Loucy (cell line): ENCODE measurements at regions not wholly inside any gene's neighbourhood (a gene's known extent, or its start where the extent isn't known, plus 50 kb on each side); places are given as distances from the start of the nearest gene placed in this dataset.

Experiments used
- H2AFZ ChIP-seq: fragments of 200-600 bp; sonication (generic); 2 replicates; pipeline ENCODE4 v1.6.0; 2016; ENCODE audit warnings: antibody characterized with exemption, mild to moderate bottlenecking, low read length, moderate library complexity
- H3F3A ChIP-seq: fragments of 200-600 bp; 2 replicates; pipeline ENCODE4 v1.6.0; 2016; ENCODE audit warnings: antibody characterized with exemption, low read depth, mild to moderate bottlenecking
- H3K27me3 ChIP-seq: fragments of 200-600 bp; sonication (generic); 2 replicates; pipeline ENCODE4 v1.6.1; 2014; ENCODE audit warnings: low read length, mild to moderate bottlenecking; ENCODE audit not compliant: insufficient read depth, poor library complexity, severe bottlenecking
- H3K36me3 ChIP-seq: fragments of 200-600 bp; sonication (generic); 2 replicates; pipeline ENCODE4 v1.6.1; 2016; ENCODE audit warnings: low read length; ENCODE audit not compliant: insufficient read depth
- H3K4me1 ChIP-seq: fragments of 200-600 bp; sonication (generic); 2 replicates; pipeline ENCODE4 v1.5.1; 2014; ENCODE audit warnings: low read length, mild to moderate bottlenecking; ENCODE audit not compliant: insufficient read depth, poor library complexity, severe bottlenecking
- H3K4me2 ChIP-seq: fragments of 200-600 bp; sonication (generic); 2 replicates; pipeline ENCODE4 v1.6.0; 2014; ENCODE audit warnings: antibody characterized with exemption, low read length, low read depth, mild to moderate bottlenecking; ENCODE audit not compliant: poor library complexity, severe bottlenecking
- H3K4me3 ChIP-seq: fragments of 200-600 bp; sonication (generic); 2 replicates; pipeline ENCODE4 v1.5.1; 2014; ENCODE audit warnings: low read length, mild to moderate bottlenecking, mixed read lengths; ENCODE audit not compliant: poor library complexity, severe bottlenecking
- H3K79me2 ChIP-seq: fragments of 200-600 bp; sonication (generic); 2 replicates; pipeline ENCODE4 v1.6.1; 2014; ENCODE audit warnings: low read length; ENCODE audit not compliant: insufficient read depth
- H3K9ac ChIP-seq: fragments of 200-600 bp; sonication (generic); 2 replicates; pipeline ENCODE4 v1.6.0; 2014; ENCODE audit warnings: mild to moderate bottlenecking, low read depth, low read length, moderate library complexity; ENCODE audit not compliant: poor library complexity, severe bottlenecking
- H3K9me2 ChIP-seq: fragments of 200-600 bp; sonication (generic); replicated peaks from 2 replicates; pipeline ENCODE4 v1.6.1; 2016; ENCODE audit warnings: low read depth, low read length, mixed read lengths
- H3K9me3 ChIP-seq: fragments of 200-600 bp; sonication (generic); 2 replicates; pipeline ENCODE4 v1.6.1; 2014; ENCODE audit warnings: mild to moderate bottlenecking, antibody characterized with exemption, low read length, low read depth; ENCODE audit not compliant: insufficient read depth
- H4K20me1 ChIP-seq: fragments of 200-600 bp; sonication (generic); 2 replicates; pipeline ENCODE4 v1.6.0; 2014; ENCODE audit warnings: antibody characterized with exemption, low read length, mild to moderate bottlenecking; ENCODE audit not compliant: insufficient read depth, poor library complexity, severe bottlenecking
- EZH2phosphoT487 ChIP-seq: fragments of 200-600 bp; IDR thresholded peaks from 2 replicates; pipeline ENCODE4 v1.6.1; 2018; ENCODE audit warnings: antibody characterized with exemption, mild to moderate bottlenecking, moderate library complexity, borderline replicate concordance
- TF ChIP-seq, protein P1 (sequence below): fragments of 200-600 bp; sonication (generic); conservative IDR thresholded peaks from 2 replicates; pipeline ENCODE4 v1.5.1; 2014; ENCODE audit warnings: mild to moderate bottlenecking, antibody characterized with exemption, low read length

DNA sequence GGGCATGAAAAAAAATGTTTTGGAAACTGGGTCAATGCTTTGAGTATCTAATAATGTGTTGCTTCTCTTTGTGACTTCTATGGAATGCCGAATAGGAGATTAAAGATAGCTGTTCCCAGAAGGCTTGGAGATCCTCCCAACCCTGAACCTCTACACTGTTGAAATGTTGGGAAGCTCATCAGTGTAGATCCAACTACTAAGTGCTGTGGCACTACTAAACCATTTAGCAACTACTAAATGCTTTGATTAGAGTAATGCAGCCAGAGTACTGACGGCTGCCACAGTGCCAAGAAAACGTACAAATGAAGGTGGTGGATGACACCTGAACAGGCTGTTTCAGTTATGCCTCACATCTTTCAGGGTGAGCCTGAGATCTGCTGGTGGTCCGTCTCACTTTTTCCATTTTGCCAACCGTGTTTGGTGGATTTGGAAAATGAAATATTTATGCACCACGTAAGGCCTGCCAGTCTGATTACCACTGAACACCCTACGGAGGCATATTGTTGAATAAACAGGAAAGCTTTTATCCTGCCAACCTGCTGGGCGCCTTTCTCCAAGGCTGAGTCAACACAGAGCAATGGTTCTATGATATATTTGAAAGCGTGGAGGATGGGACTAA, 938.0 kb upstream of the FLRT2 start:
- H2AFZ ChIP-seq, result no peak overlapping the region

DNA sequence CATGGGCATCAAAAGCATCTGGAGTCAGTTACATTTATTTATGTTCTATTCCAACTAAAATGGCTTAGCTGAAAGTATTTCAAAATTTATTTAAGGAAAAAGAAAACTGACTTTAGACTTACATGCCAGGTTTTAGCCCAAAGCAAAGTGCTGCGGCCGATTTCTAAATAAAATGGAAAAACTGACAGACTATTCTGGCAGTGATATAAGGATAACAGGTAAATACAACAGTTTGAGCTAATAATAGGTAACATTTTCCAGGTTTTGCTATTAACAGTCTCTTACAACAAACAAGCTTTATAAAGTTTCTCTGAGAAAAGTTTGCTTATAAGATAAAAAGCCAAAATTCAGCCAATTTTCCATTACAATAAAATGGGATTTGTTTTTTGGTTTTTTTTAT, 937.2 kb upstream of the FLRT2 start:
- Histone ChIP-seq H3K4me2 (no peak overlapping the region), H3K36me3 (no peaks in the 10 kb centered on the region), H3K27me3 (no peaks in the 10 kb centered on the region), H3K9ac (no peak overlapping the region), H3K4me3 (no peak overlapping the region), H3K9me2 (no peaks in the 10 kb centered on the region), H3K4me1 (no peaks in the 10 kb centered on the region), H4K20me1 (no peaks in the 10 kb centered on the region), H3K9me3 (no peaks in the 10 kb centered on the region; the same call in 1 of the 2 replicates), H2AFZ (no peak overlapping the region), H3K79me2 (no peaks in the 10 kb centered on the region), H3F3A (no peaks in the 10 kb centered on the region)
- TF ChIP-seq, protein P1, sequence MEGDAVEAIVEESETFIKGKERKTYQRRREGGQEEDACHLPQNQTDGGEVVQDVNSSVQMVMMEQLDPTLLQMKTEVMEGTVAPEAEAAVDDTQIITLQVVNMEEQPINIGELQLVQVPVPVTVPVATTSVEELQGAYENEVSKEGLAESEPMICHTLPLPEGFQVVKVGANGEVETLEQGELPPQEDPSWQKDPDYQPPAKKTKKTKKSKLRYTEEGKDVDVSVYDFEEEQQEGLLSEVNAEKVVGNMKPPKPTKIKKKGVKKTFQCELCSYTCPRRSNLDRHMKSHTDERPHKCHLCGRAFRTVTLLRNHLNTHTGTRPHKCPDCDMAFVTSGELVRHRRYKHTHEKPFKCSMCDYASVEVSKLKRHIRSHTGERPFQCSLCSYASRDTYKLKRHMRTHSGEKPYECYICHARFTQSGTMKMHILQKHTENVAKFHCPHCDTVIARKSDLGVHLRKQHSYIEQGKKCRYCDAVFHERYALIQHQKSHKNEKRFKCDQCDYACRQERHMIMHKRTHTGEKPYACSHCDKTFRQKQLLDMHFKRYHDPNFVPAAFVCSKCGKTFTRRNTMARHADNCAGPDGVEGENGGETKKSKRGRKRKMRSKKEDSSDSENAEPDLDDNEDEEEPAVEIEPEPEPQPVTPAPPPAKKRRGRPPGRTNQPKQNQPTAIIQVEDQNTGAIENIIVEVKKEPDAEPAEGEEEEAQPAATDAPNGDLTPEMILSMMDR, result no peak
- TF ChIP-seq EZH2phosphoT487, result no peak

More for the DNA sequence above, 938.0 kb upstream of the FLRT2 start:
- TF ChIP-seq, protein P1, result no peak
- TF ChIP-seq EZH2phosphoT487, result no peak
- no peaks in the 10 kb centered on the region for H3K27me3 ChIP-seq
- no peaks in the 10 kb centered on the region for H3K9me2 ChIP-seq
- no peak overlapping the region for H3K4me2 ChIP-seq
- H3K4me1 ChIP-seq, result no peaks in the 10 kb centered on the region
- no peaks in the 10 kb centered on the region for H3K36me3 ChIP-seq
- no peak overlapping the region for H3K4me3 ChIP-seq
- H3K9me3 ChIP-seq, result no peaks in the 10 kb centered on the region; the same call in 1 of the 2 replicates
- no peaks in the 10 kb centered on the region for H3K79me2 ChIP-seq
- H3K9ac ChIP-seq, result no peak overlapping the region
- H3F3A ChIP-seq, result no peaks in the 10 kb centered on the region
- H4K20me1 ChIP-seq, result no peaks in the 10 kb centered on the region

- Histone ChIP-seq H3K9ac (no peak overlapping the region), H3K4me2 (no peak overlapping the region), H3K9me2 (no peaks in the 10 kb centered on the region), H4K20me1 (no peaks in the 10 kb centered on the region), H2AFZ (no peak overlapping the region), H3K36me3 (no peaks in the 10 kb centered on the region), H3K27me3 (no peaks in the 10 kb centered on the region), H3K4me1 (no peaks in the 10 kb centered on the region), H3K79me2 (no peaks in the 10 kb centered on the region), H3F3A (no peaks in the 10 kb centered on the region), H3K9me3 (no peaks in the 10 kb centered on the region), H3K4me3 (no peak overlapping the region)
- no peak for TF ChIP-seq EZH2phosphoT487
- TF ChIP-seq, protein P1, result no peak
Observed at GRCh38 chr14:84610086-84610485, 919.9 kb upstream of the FLRT2 start.
